H9 (cell line): ENCODE measurements at regions not wholly inside any gene's neighbourhood (a gene's known extent, or its start where the extent isn't known, plus 50 kb on each side); places are given as distances from the start of the nearest gene placed in this dataset.

Experiments
- DNase-seq: peaks from one replicate; pipeline ENCODE4 v3.0.0-alpha.2; 2017
- H2AFZ ChIP-seq: one replicate; pipeline ENCODE4 v1.6.1; 2013; ENCODE audit warnings: mild to moderate bottlenecking, low read length, control low read depth, moderate library complexity
- H2AK5ac ChIP-seq: 2 replicates; pipeline ENCODE4 v1.6.1; 2013; ENCODE audit warnings: low read length, control low read depth, mixed read lengths; ENCODE audit not compliant: insufficient read length
- H2BK120ac ChIP-seq: one replicate; pipeline ENCODE4 v1.6.1; 2013; ENCODE audit warnings: low read depth, mild to moderate bottlenecking, low read length, control low read depth, inconsistent platforms; ENCODE audit not compliant: poor library complexity, severe bottlenecking
- H2BK12ac ChIP-seq: 2 replicates; pipeline ENCODE4 v1.6.1; 2013; ENCODE audit warnings: low read length, control low read depth, mixed read lengths, low read depth; ENCODE audit not compliant: insufficient read length
- H2BK15ac ChIP-seq: 2 replicates; pipeline ENCODE4 v1.6.1; 2013; ENCODE audit warnings: low read depth, low read length, control low read depth
- H2BK20ac ChIP-seq: one replicate; pipeline ENCODE4 v1.6.1; 2013; ENCODE audit warnings: low read depth, mild to moderate bottlenecking, low read length, control low read depth, inconsistent platforms; ENCODE audit not compliant: poor library complexity, severe bottlenecking
- H2BK5ac ChIP-seq: 2 replicates; pipeline ENCODE4 v1.6.1; 2013; ENCODE audit warnings: low read length, control low read depth, mixed read lengths; ENCODE audit not compliant: insufficient read length
- H3K14ac ChIP-seq: 2 replicates; pipeline ENCODE4 v1.6.1; 2013; ENCODE audit warnings: low read length, control low read depth; ENCODE audit not compliant: insufficient read depth
- H3K18ac ChIP-seq: 2 replicates; pipeline ENCODE4 v1.6.1; 2013; ENCODE audit warnings: low read depth, mild to moderate bottlenecking, mixed read lengths, low read length, control low read depth; ENCODE audit not compliant: insufficient read length
- H3K23ac ChIP-seq: 2 replicates; pipeline ENCODE4 v1.6.1; 2013; ENCODE audit warnings: low read length, control low read depth, mixed read lengths, low read depth; ENCODE audit not compliant: insufficient read length
- H3K23me2 ChIP-seq: 2 replicates; pipeline ENCODE4 v1.6.1; 2013; ENCODE audit warnings: low read depth, mild to moderate bottlenecking, mixed read lengths, low read length, control low read depth; ENCODE audit not compliant: insufficient read length, poor library complexity, severe bottlenecking
- H3K27ac ChIP-seq: 2 replicates; pipeline ENCODE4 v1.5.1; 2013; ENCODE audit warnings: low read length, control low read depth, mixed read lengths, low read depth; ENCODE audit not compliant: insufficient read length
- H3K27me3 ChIP-seq: 2 replicates; pipeline ENCODE4 v1.6.1; 2013; ENCODE audit warnings: low read length, control low read depth, inconsistent platforms; ENCODE audit not compliant: insufficient read depth
- H3K4ac ChIP-seq: 2 replicates; pipeline ENCODE4 v1.6.1; 2013; ENCODE audit warnings: low read depth, mild to moderate bottlenecking, control low read depth, inconsistent platforms, low read length, moderate library complexity
- H3K4me1 ChIP-seq: 2 replicates; pipeline ENCODE4 v1.6.1; 2013; ENCODE audit warnings: low read length, control low read depth, inconsistent platforms; ENCODE audit not compliant: insufficient read depth
- H3K4me2 ChIP-seq: 2 replicates; pipeline ENCODE4 v1.6.1; 2013; ENCODE audit warnings: low read length, control low read depth, mixed read lengths; ENCODE audit not compliant: insufficient read length, insufficient read depth
- H3K56ac ChIP-seq: 2 replicates; pipeline ENCODE4 v1.6.1; 2013; ENCODE audit warnings: low read depth, mild to moderate bottlenecking, mixed read lengths, low read length, control low read depth; ENCODE audit not compliant: insufficient read length
- H3K79me1 ChIP-seq: 2 replicates; pipeline ENCODE4 v1.6.1; 2013; ENCODE audit warnings: low read depth, mild to moderate bottlenecking, moderate library complexity, low read length, control low read depth, inconsistent platforms; ENCODE audit not compliant: insufficient read depth, poor library complexity, severe bottlenecking
- H3K79me2 ChIP-seq: 2 replicates; pipeline ENCODE4 v1.6.1; 2013; ENCODE audit warnings: low read length, control low read depth, inconsistent platforms; ENCODE audit not compliant: insufficient read depth
- H3K9ac ChIP-seq: 2 replicates; pipeline ENCODE4 v1.6.1; 2013; ENCODE audit warnings: low read length, control low read depth, mixed read lengths; ENCODE audit not compliant: insufficient read length; ENCODE audit errors: extremely low read depth
- H3K9me3 ChIP-seq: one replicate; pipeline ENCODE4 v1.6.1; 2013; ENCODE audit warnings: low read depth, low read length, inconsistent platforms; ENCODE audit not compliant: control insufficient read depth
- H3T11ph ChIP-seq: one replicate; pipeline ENCODE4 v1.6.1; 2013; ENCODE audit warnings: mild to moderate bottlenecking, low read length, control low read depth, inconsistent platforms
- H4K20me1 ChIP-seq: one replicate; pipeline ENCODE4 v1.6.1; 2013; ENCODE audit not compliant: control insufficient read depth, insufficient read length, insufficient read depth
- H4K5ac ChIP-seq: 2 replicates; pipeline ENCODE4 v1.6.1; 2013; ENCODE audit warnings: low read depth, mild to moderate bottlenecking, mixed read lengths, low read length, control low read depth; ENCODE audit not compliant: insufficient read length
- H4K8ac ChIP-seq: replicated peaks from 2 replicates; pipeline ENCODE4 v1.6.1; 2013; ENCODE audit warnings: low read length, control low read depth, mixed read lengths, low read depth; ENCODE audit not compliant: insufficient read length
- H4K91ac ChIP-seq: 2 replicates; pipeline ENCODE4 v1.6.1; 2013; ENCODE audit warnings: low read depth, mild to moderate bottlenecking, moderate library complexity, mixed read lengths, low read length, control low read depth; ENCODE audit not compliant: insufficient read length
- H3K27ac Mint-ChIP-seq, 3 experiments: 2 replicates in 2 of 3; 3 replicates in 1 of 3; pipeline ENCODE4 v1.8.0; 2020 to 2021; ENCODE audit warnings: mixed read lengths in 3 of 3, mild to moderate bottlenecking in 1 of 3, moderate library complexity in 1 of 3
- H3K27me3 Mint-ChIP-seq: 2 replicates; pipeline ENCODE4 v1.8.0; 2021; ENCODE audit warnings: low read depth, mild to moderate bottlenecking, moderate library complexity, mixed read lengths
- H3K36me3 Mint-ChIP-seq, 3 experiments: 2 replicates in 2 of 3; 3 replicates in 1 of 3; pipeline ENCODE4 v1.8.0; 2020 to 2021; ENCODE audit warnings: low read depth in 3 of 3, mixed read lengths in 3 of 3; ENCODE audit not compliant: insufficient read depth in 1 of 3
- H3K4me1 Mint-ChIP-seq, 2 experiments: 2 replicates each; pipeline ENCODE4 v1.8.0; 2020; ENCODE audit warnings: mixed read lengths in 2 of 2
- H3K4me3 Mint-ChIP-seq, 2 experiments: 2 replicates in 1 of 2; 3 replicates in 1 of 2; pipeline ENCODE4 v1.8.0; 2020 to 2021; ENCODE audit warnings: mild to moderate bottlenecking in 2 of 2, mixed read lengths in 2 of 2, moderate library complexity in 1 of 2
- H3K9me3 Mint-ChIP-seq, 2 experiments: 2 replicates in 1 of 2; 3 replicates in 1 of 2; pipeline ENCODE4 v1.8.0; 2020; ENCODE audit warnings: mild to moderate bottlenecking in 2 of 2, mixed read lengths in 2 of 2, moderate library complexity in 1 of 2
- CTCF ChIP-seq: fragments of 200-600 bp; sonication (generic); conservative IDR thresholded peaks from 3 replicates; pipeline ENCODE4 v1.8.0; 2021; ENCODE audit warnings: antibody characterized with exemption, mild to moderate bottlenecking
- WGBS: extraction: QIAGEN DNeasy Blood & Tissue Kit; methylation state at CpG from one replicate; pipeline ENCODE4 v1.1.7; 2013; ENCODE audit warnings: missing lambda C conversion rate, low lambda C conversion rate, mixed read lengths; ENCODE audit not compliant: insufficient read length; ENCODE audit errors: extremely low coverage; 5-methylcytosine and 5-hydroxymethylcytosine counted together

DNA sequence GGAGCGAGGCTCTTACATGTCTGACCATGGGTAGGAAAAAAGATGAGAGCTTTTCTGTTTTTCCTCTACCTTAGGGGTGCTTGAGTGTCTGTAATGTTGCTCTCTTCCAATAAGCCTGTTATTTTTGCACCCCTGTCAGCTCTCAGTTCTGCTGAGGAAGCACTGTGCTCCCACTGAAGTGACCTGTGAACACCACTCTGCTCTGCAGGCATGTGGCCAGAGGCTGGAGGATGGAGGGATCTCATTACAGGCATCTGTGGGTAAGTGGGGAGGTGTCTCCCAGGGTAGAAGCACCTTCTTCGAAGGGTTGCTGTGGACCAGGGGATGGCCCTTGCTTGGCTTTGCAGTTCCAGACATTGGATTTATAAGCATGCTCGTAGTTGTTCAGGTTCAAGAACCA lies 56.8 kb upstream of the RBM15 start:
- no peak for DNase-seq
- Histone ChIP-seq H4K8ac (no peak overlapping the region), H2AFZ (no peak overlapping the region), H3K18ac (no peak overlapping the region), H2AK5ac (no peak overlapping the region), H3K4ac (no peak overlapping the region), H3K23ac (no peak overlapping the region), H3K23me2 (no peaks in the 10 kb centered on the region), H4K91ac (no peak overlapping the region), H2BK15ac (no peak overlapping the region), H4K5ac (no peak overlapping the region), H3K4me1 (no peaks in the 10 kb centered on the region), H3T11ph (no peak overlapping the region), H3K4me2 (no peak overlapping the region), H2BK20ac (no peak overlapping the region), H2BK12ac (no peak overlapping the region), H4K20me1 (no peaks in the 10 kb centered on the region), H3K79me1 (no peaks in the 10 kb centered on the region), H3K14ac (no peak overlapping the region), H3K9me3 (no peaks in the 10 kb centered on the region), H2BK120ac (no peak overlapping the region), H2BK5ac (no peak overlapping the region), H3K9ac (no peak overlapping the region), H3K56ac (no peak overlapping the region), H3K79me2 (no peaks in the 10 kb centered on the region), H3K27me3 (no peaks in the 10 kb centered on the region), H3K27ac (no peak overlapping the region)
- H3K27ac Mint-ChIP-seq: no peak overlapping the region
- H3K4me1 Mint-ChIP-seq: peaks cover 3% of the 10 kb centered on the region in 2 experiments; a peak in 3 of 4 replicates
- no peaks in the 10 kb centered on the region for H3K36me3 Mint-ChIP-seq
- peaks cover 4% of the 10 kb centered on the region for H3K27me3 Mint-ChIP-seq
- no CpG with 5 or more reads among the region's 3 CpGs for WGBS
- no peak overlapping the region for H3K4me3 Mint-ChIP-seq
- no peak for TF ChIP-seq CTCF
- H3K9me3 Mint-ChIP-seq: no peaks in the 10 kb centered on the region
